Natural killer cell (primary cell): ENCODE measurements at regions not wholly inside any gene's neighbourhood (a gene's known extent, or its start where the extent isn't known, plus 50 kb on each side); places are given as distances from the start of the nearest gene placed in this dataset.

ENCODE experiments used
- ATAC-seq, 3 donors: fragments of 150-1000 bp in 2 of 3; fragments of 200-7000 bp in 1 of 3; cut with Tn5 transposase; 1 replicate in 1 of 3; 2 replicates in 2 of 3; pipeline ENCODE4 v1.10.0; 2021; ENCODE audit warnings: mild to moderate bottlenecking in 2 of 3, moderate library complexity in 2 of 3
- DNase-seq, 2 donors: peaks; one replicate each; pipeline versions ENCODE4 v3.0.0 to v3.0.0-alpha.2; 2013 to 2021; ENCODE audit warnings: mixed read lengths in 1 of 2
- H3K27ac ChIP-seq: one replicate; pipeline ENCODE4 v1.5.1; 2013; ENCODE audit warnings: mild to moderate bottlenecking, low read length
- H3K27me3 ChIP-seq: one replicate; pipeline ENCODE4 v1.6.1; 2013; ENCODE audit warnings: low read length; ENCODE audit not compliant: control insufficient read depth, insufficient read depth
- H3K36me3 ChIP-seq: one replicate; pipeline ENCODE4 v1.6.1; 2013; ENCODE audit warnings: low read length; ENCODE audit not compliant: control insufficient read depth, insufficient read depth
- H3K4me1 ChIP-seq: one replicate; pipeline ENCODE4 v1.6.1; 2013; ENCODE audit warnings: low read length; ENCODE audit not compliant: control insufficient read depth, insufficient read depth
- H3K4me3 ChIP-seq: one replicate; pipeline ENCODE4 v1.5.1; 2013; ENCODE audit warnings: low read length
- H3K9me3 ChIP-seq: one replicate; pipeline ENCODE4 v1.6.1; 2013; ENCODE audit warnings: low read length; ENCODE audit not compliant: control insufficient read depth, insufficient read depth
- H3K27ac Mint-ChIP-seq, 2 donors: one replicate each; pipeline ENCODE4 v1.8.0; 2022; ENCODE audit warnings: mild to moderate bottlenecking in 2 of 2, mixed read lengths in 2 of 2, moderate library complexity in 1 of 2
- H3K27me3 Mint-ChIP-seq, 2 donors: one replicate each; pipeline ENCODE4 v1.8.0; 2022; ENCODE audit warnings: low read depth in 2 of 2, mixed read lengths in 2 of 2
- H3K36me3 Mint-ChIP-seq: one replicate; pipeline ENCODE4 v1.8.0; 2022; ENCODE audit warnings: mixed read lengths
- H3K4me1 Mint-ChIP-seq, 2 donors: one replicate each; pipeline ENCODE4 v1.8.0; 2022; ENCODE audit warnings: mixed read lengths in 2 of 2
- H3K4me3 Mint-ChIP-seq: one replicate; pipeline ENCODE4 v1.8.0; 2022; ENCODE audit warnings: mild to moderate bottlenecking, moderate library complexity, mixed read lengths
- H3K9me3 Mint-ChIP-seq, 2 donors: one replicate each; pipeline ENCODE4 v1.8.0; 2022; ENCODE audit warnings: mixed read lengths in 2 of 2
- CTCF ChIP-seq: fragments of 200-600 bp; IDR thresholded peaks from one replicate; pipeline ENCODE4 v1.8.0; 2022; ENCODE audit warnings: antibody characterized with exemption
- WGBS: methylation state at CpG from one replicate; pipeline ENCODE4 v1.1.7; 2013; ENCODE audit warnings: missing lambda C conversion rate; ENCODE audit not compliant: insufficient coverage; 5-methylcytosine and 5-hydroxymethylcytosine counted together
- intact Hi-C: fragments of 100-400 bp; cut with micrococcal nuclease; formaldehyde crosslinking; loops from one replicate; pipeline ENCODE4 v1.14.2; 2022

GRCh38 chr6:50586331-50586675, 127.0 kb upstream of the TFAP2D start:
- H3K27me3 Mint-ChIP-seq: no peaks in the 10 kb centered on the region

GRCh38 chr6:50589751-50590470, 123.4 kb upstream of the TFAP2D start:
- Mint-ChIP-seq H3K27me3 (no peaks in the 10 kb centered on the region), H3K36me3 (no peaks in the 10 kb centered on the region), H3K9me3 (peaks cover 7 to 8% of the 10 kb centered on the region in 2 donors), H3K4me1 (no peaks in the 10 kb centered on the region), H3K4me3 (no peak overlapping the region), H3K27ac (no peak overlapping the region)
- Histone ChIP-seq H3K27me3 (no peaks in the 10 kb centered on the region), H3K36me3 (no peaks in the 10 kb centered on the region), H3K4me3 (no peak overlapping the region), H3K9me3 (no peaks in the 10 kb centered on the region), H3K27ac (no peak overlapping the region), H3K4me1 (no peaks in the 10 kb centered on the region)
- intact Hi-C loops: no loop called here
- DNase-seq (no peak), ATAC-seq (no peak)
- no peak for TF ChIP-seq CTCF
- 74% methylated on average over 4 of the region's 5 CpGs for WGBS

More at GRCh38 chr6:50586331-50586675, 127.0 kb upstream of the TFAP2D start:
- H3K36me3 Mint-ChIP-seq: no peaks in the 10 kb centered on the region
- TF ChIP-seq CTCF: no peak
- H3K36me3 ChIP-seq: no peaks in the 10 kb centered on the region
- no peak overlapping the region for H3K27ac ChIP-seq
- no peaks in the 10 kb centered on the region for H3K27me3 ChIP-seq
- DNase-seq: no peak
- H3K4me1 Mint-ChIP-seq: no peaks in the 10 kb centered on the region
- WGBS: 92% methylated on average over 2 of the region's 2 CpGs
- no peak overlapping the region for H3K4me3 Mint-ChIP-seq
- peaks cover 4 to 5% of the 10 kb centered on the region in 2 donors for H3K9me3 Mint-ChIP-seq
- intact Hi-C loops: no loop called here
- no peak for ATAC-seq
- no peaks in the 10 kb centered on the region for H3K4me1 ChIP-seq
- H3K27ac Mint-ChIP-seq: no peak overlapping the region
- no peak overlapping the region for H3K4me3 ChIP-seq
- H3K9me3 ChIP-seq: no peaks in the 10 kb centered on the region

- no peaks in the 10 kb centered on the region for H3K4me1 ChIP-seq
- intact Hi-C loops: no loop called here
- no peaks in the 10 kb centered on the region for H3K27me3 ChIP-seq
- no peak overlapping the region for H3K4me3 ChIP-seq
- no peaks in the 10 kb centered on the region for H3K36me3 Mint-ChIP-seq
- no peaks in the 10 kb centered on the region for H3K9me3 ChIP-seq
- H3K27ac Mint-ChIP-seq: no peak overlapping the region
- 56% methylated on average over 4 of the region's 4 CpGs for WGBS
- H3K9me3 Mint-ChIP-seq: peaks cover 7 to 9% of the 10 kb centered on the region in 2 donors
- H3K36me3 ChIP-seq: no peaks in the 10 kb centered on the region
- no peaks in the 10 kb centered on the region for H3K27me3 Mint-ChIP-seq
- H3K4me1 Mint-ChIP-seq: no peaks in the 10 kb centered on the region
- TF ChIP-seq CTCF: no peak
- DNase-seq: no peak
- no peak for ATAC-seq
- no peak overlapping the region for H3K27ac ChIP-seq
- no peak overlapping the region for H3K4me3 Mint-ChIP-seq
These were observed 122.2 kb upstream of the TFAP2D start for GRCh38 chr6:50591135-50591534.

- ATAC-seq: no peak
- Histone ChIP-seq H3K36me3 (no peaks in the 10 kb centered on the region), H3K4me3 (no peak overlapping the region), H3K27me3 (no peaks in the 10 kb centered on the region), H3K4me1 (no peaks in the 10 kb centered on the region), H3K27ac (no peak overlapping the region), H3K9me3 (no peaks in the 10 kb centered on the region)
- Mint-ChIP-seq H3K27ac (no peak overlapping the region), H3K9me3 (peaks cover 0 to 3% of the 10 kb centered on the region in 2 donors), H3K36me3 (no peaks in the 10 kb centered on the region), H3K4me1 (no peaks in the 10 kb centered on the region), H3K27me3 (no peaks in the 10 kb centered on the region), H3K4me3 (no peak overlapping the region)
- DNase-seq: no peak
- 93% methylated on average over 1 of the region's 3 CpGs for WGBS
- intact Hi-C loops: no loop called here
- TF ChIP-seq CTCF: no peak
These were observed 113.0 kb upstream of the TFAP2D start for GRCh38 chr6:50600280-50600679.
